T-cell (primary cell): ENCODE measurements at regions not wholly inside any gene's neighbourhood (a gene's known extent, or its start where the extent isn't known, plus 50 kb on each side); places are given as distances from the start of the nearest gene placed in this dataset.
"Not testable (repeated sequence)": the region's sequence is repeated elsewhere in the genome, so short reads cannot be mapped to it uniquely, and the experiment has no call there.

Source experiments
- ATAC-seq, 4 experiments: fragments of 200-7000 bp in 3 of 4; fragments of 150-1000 bp in 1 of 4; cut with Tn5 transposase; replicated peaks in 1 of 4; 1 replicate in 3 of 4; 2 replicates in 1 of 4; pipeline ENCODE4 v1.10.0; 2021; ENCODE audit warnings: moderate library complexity in 3 of 4, mild to moderate bottlenecking in 2 of 4, moderate number of reproducible peaks in 1 of 4
- CTCF ChIA-PET, 2 donors: fragments of 300-600 bp; sonication (Branson Sonifier 250); formaldehyde crosslinking; loops; one replicate each; lab custom pipeline; 2022; ENCODE audit warnings: antibody characterized with exemption in 2 of 2; lab: Charles Lee
- POLR2A ChIA-PET, 2 donors: fragments of 300-600 bp; sonication (Branson Sonifier 250); formaldehyde crosslinking; loops; one replicate each; lab custom pipeline; 2022; ENCODE audit warnings: antibody characterized with exemption in 2 of 2; lab: Charles Lee
- DNase-seq, 35 experiments: peaks; one replicate each; pipeline versions ENCODE4 v3.0.0 to v3.0.0-alpha.2; 2013 to 2023
- H3K27ac ChIP-seq: one replicate; pipeline ENCODE4 v1.5.1; 2013; ENCODE audit warnings: low read length
- H3K27me3 ChIP-seq, 2 experiments: replicated peaks in 1 of 2; 1 replicate in 1 of 2; 2 replicates in 1 of 2; pipeline versions ENCODE4 v1.6.1 to v1.7.0; 2013; ENCODE audit warnings: low read length in 1 of 2, mixed read lengths in 1 of 2; ENCODE audit not compliant: control insufficient read depth in 2 of 2, insufficient read depth in 2 of 2; ENCODE audit errors: extremely low read depth in 1 of 2
- H3K36me3 ChIP-seq, 2 donors: 1 replicate in 1 of 2; 2 replicates in 1 of 2; pipeline versions ENCODE4 v1.6.1 to v1.7.0; 2013; ENCODE audit warnings: low read length in 1 of 2; ENCODE audit not compliant: control insufficient read depth in 2 of 2, insufficient read depth in 1 of 2; ENCODE audit errors: extremely low read depth in 1 of 2
- H3K4me1 ChIP-seq, 2 experiments: 1 replicate in 1 of 2; 2 replicates in 1 of 2; pipeline versions ENCODE4 v1.6.1 to v1.7.0; 2013; ENCODE audit warnings: low read length in 2 of 2, mixed read lengths in 1 of 2; ENCODE audit not compliant: insufficient read depth in 2 of 2, control insufficient read depth in 1 of 2; ENCODE audit errors: extremely low read depth in 1 of 2
- H3K4me3 ChIP-seq, 2 donors: 1 replicate in 1 of 2; 2 replicates in 1 of 2; pipeline versions ENCODE4 v1.5.1 to v1.7.0; 2013; ENCODE audit warnings: mild to moderate bottlenecking in 2 of 2, low read length in 1 of 2, moderate library complexity in 1 of 2; ENCODE audit not compliant: control insufficient read depth in 1 of 2; ENCODE audit errors: extremely low read depth in 1 of 2
- H3K9me3 ChIP-seq: 2 replicates; pipeline ENCODE4 v1.7.0; 2013
- H3K27ac Mint-ChIP-seq, 2 donors: one replicate each; pipeline ENCODE4 v1.8.0; 2020 to 2021; ENCODE audit warnings: mild to moderate bottlenecking in 2 of 2, mixed read lengths in 2 of 2
- H3K27me3 Mint-ChIP-seq, 2 donors: one replicate each; pipeline ENCODE4 v1.8.0; 2021 to 2022; ENCODE audit warnings: mixed read lengths in 2 of 2
- H3K36me3 Mint-ChIP-seq: one replicate; pipeline ENCODE4 v1.8.0; 2021; ENCODE audit warnings: mixed read lengths
- H3K4me1 Mint-ChIP-seq, 3 donors: one replicate each; pipeline ENCODE4 v1.8.0; 2020 to 2022; ENCODE audit warnings: mixed read lengths in 3 of 3, mild to moderate bottlenecking in 1 of 3
- H3K4me3 Mint-ChIP-seq, 3 donors: one replicate each; pipeline ENCODE4 v1.8.0; 2020 to 2022; ENCODE audit warnings: mild to moderate bottlenecking in 3 of 3, mixed read lengths in 3 of 3, moderate library complexity in 3 of 3
- H3K9me3 Mint-ChIP-seq, 3 donors: one replicate each; pipeline ENCODE4 v1.8.0; 2020 to 2022; ENCODE audit warnings: mixed read lengths in 3 of 3
- WGBS: methylation state at CpG from one replicate; pipeline ENCODE4 v1.1.5; 2013; ENCODE audit warnings: missing lambda C conversion rate; ENCODE audit not compliant: insufficient coverage; 5-methylcytosine and 5-hydroxymethylcytosine counted together

GRCh38 chr22:44638971-44639760, 62.8 kb upstream of the PRR5 start:
- Histone ChIP-seq H3K4me1 (peaks cover 0 to 22% of the 10 kb centered on the region in 2 experiments), H3K9me3 (no peaks in the 10 kb centered on the region), H3K36me3 (no peaks in the 10 kb centered on the region), H3K4me3 (no peak overlapping the region), H3K27me3 (peaks cover 0 to 17% of the 10 kb centered on the region in 2 experiments), H3K27ac (no peak overlapping the region)
- DNase-seq (no peak), ATAC-seq (no peak)
- Mint-ChIP-seq H3K9me3 (no peaks in the 10 kb centered on the region), H3K4me1 (peaks cover 0 to 6% (median 3%) of the 10 kb centered on the region in 3 donors), H3K4me3 (no peak overlapping the region), H3K27ac (no peak overlapping the region), H3K27me3 (no peaks in the 10 kb centered on the region), H3K36me3 (no peaks in the 10 kb centered on the region)
- ChIA-PET POLR2A (no interaction called here), CTCF (no interaction called here)
- WGBS: 84% methylated on average over 32 of the region's 34 CpGs

GRCh38 chr22:44636502-44637206, 65.3 kb upstream of the PRR5 start:
- peak overlapping the region in 1 of 2 donors; percentile 6 for H3K27ac Mint-ChIP-seq
- DNase-seq, H3K27ac ChIP-seq, H3K4me3 ChIP-seq, CTCF ChIA-PET, H3K36me3 ChIP-seq, POLR2A ChIA-PET, H3K4me3 Mint-ChIP-seq, ATAC-seq, H3K36me3 Mint-ChIP-seq, H3K9me3 Mint-ChIP-seq, H3K4me1 Mint-ChIP-seq, H3K9me3 ChIP-seq, H3K27me3 Mint-ChIP-seq: not testable (repeated sequence)
- Histone ChIP-seq H3K27me3 (peaks cover 0 to 17% of the 10 kb centered on the region in 2 experiments), H3K4me1 (peaks cover 11 to 35% of the 10 kb centered on the region in 2 experiments)
- WGBS: 98% methylated on average over 3 of the region's 3 CpGs

- not testable (repeated sequence) for H3K36me3 Mint-ChIP-seq, H3K9me3 Mint-ChIP-seq, H3K27ac ChIP-seq, DNase-seq, H3K27ac Mint-ChIP-seq, H3K4me3 ChIP-seq, H3K36me3 ChIP-seq, H3K4me3 Mint-ChIP-seq, H3K9me3 ChIP-seq, H3K27me3 Mint-ChIP-seq, H3K4me1 Mint-ChIP-seq, ATAC-seq
- WGBS: 99% methylated on average over 6 of the region's 9 CpGs
- H3K27me3 ChIP-seq: peaks cover 0 to 13% of the 10 kb centered on the region in 2 experiments
- H3K4me1 ChIP-seq: peaks cover 11 to 33% of the 10 kb centered on the region in 2 experiments
- POLR2A ChIA-PET: interaction anchor here in 1 of 2 donors (0.7 kb wide), 1 partner anchor 734 kb away, joined by 3 read pairs; no protein-coding TSS in a partner anchor
- CTCF ChIA-PET: interaction anchor here in 1 of 2 donors (0.7 kb wide), 1 partner anchor 642 kb away, joined by 3 read pairs; no protein-coding TSS in a partner anchor
Measured at GRCh38 chr22:44635567-44635966, 66.4 kb upstream of the PRR5 start.

- Histone ChIP-seq H3K27ac (no peak overlapping the region), H3K4me3 (no peak overlapping the region), H3K9me3 (no peaks in the 10 kb centered on the region), H3K36me3 (no peaks in the 10 kb centered on the region), H3K4me1 (peaks cover 11 to 24% of the 10 kb centered on the region in 2 experiments), H3K27me3 (peaks cover 0 to 5% of the 10 kb centered on the region in 2 experiments)
- ChIA-PET POLR2A (no interaction called here), CTCF (no interaction called here)
- Mint-ChIP-seq H3K9me3 (peaks cover 4 to 5% (median 5%) of the 10 kb centered on the region in 3 donors), H3K4me3 (no peak overlapping the region), H3K27me3 (no peaks in the 10 kb centered on the region), H3K36me3 (no peaks in the 10 kb centered on the region), H3K4me1 (peaks cover 0 to 6% (median 5%) of the 10 kb centered on the region in 3 donors), H3K27ac (peak overlapping the region; percentile 17 to 28)
- WGBS: 75% methylated on average over 9 of the region's 9 CpGs
- DNase-seq: no peak
- ATAC-seq: no peak
Measured at GRCh38 chr22:44634426-44635321, 67.3 kb upstream of the PRR5 start.

GRCh38 chr22:44633647-44634046, 68.4 kb upstream of the PRR5 start:
- H3K27ac ChIP-seq: no peak overlapping the region
- H3K9me3 ChIP-seq: no peaks in the 10 kb centered on the region
- H3K27me3 Mint-ChIP-seq: no peaks in the 10 kb centered on the region
- ATAC-seq: no peak
- H3K4me3 Mint-ChIP-seq: no peak overlapping the region
- DNase-seq: no peak
- WGBS: 67% methylated on average over 4 of the region's 4 CpGs
- no peaks in the 10 kb centered on the region for H3K36me3 Mint-ChIP-seq
- H3K4me1 Mint-ChIP-seq: peaks cover 0 to 6% (median 5%) of the 10 kb centered on the region in 3 donors
- peaks cover 4 to 5% (median 5%) of the 10 kb centered on the region in 3 donors for H3K9me3 Mint-ChIP-seq
- H3K4me3 ChIP-seq: no peak overlapping the region
- ChIA-PET POLR2A (no interaction called here), CTCF (no interaction called here)
- H3K27me3 ChIP-seq: no peaks in the 10 kb centered on the region
- H3K36me3 ChIP-seq: no peaks in the 10 kb centered on the region
- peaks cover 11 to 23% of the 10 kb centered on the region in 2 experiments for H3K4me1 ChIP-seq
- no peak overlapping the region for H3K27ac Mint-ChIP-seq
